Nephron progenitor cell (in vitro differentiated cells): ENCODE measurements at regions not wholly inside any gene's neighbourhood (a gene's known extent, or its start where the extent isn't known, plus 50 kb on each side); places are given as distances from the start of the nearest gene placed in this dataset.

Source experiments
- DNase-seq: peaks from one replicate; pipeline ENCODE4 v3.0.0; 2021
- H3K27ac Mint-ChIP-seq: 2 replicates; pipeline ENCODE4 v1.8.0; 2021; ENCODE audit warnings: mild to moderate bottlenecking, moderate library complexity, mixed read lengths
- H3K27me3 Mint-ChIP-seq: 2 replicates; pipeline ENCODE4 v1.8.0; 2021; ENCODE audit warnings: mild to moderate bottlenecking, low read depth, mixed read lengths; ENCODE audit not compliant: poor library complexity
- H3K36me3 Mint-ChIP-seq: 2 replicates; pipeline ENCODE4 v1.8.0; 2021; ENCODE audit warnings: low read depth, mixed read lengths
- H3K4me1 Mint-ChIP-seq: 2 replicates; pipeline ENCODE4 v1.8.0; 2021; ENCODE audit warnings: mixed read lengths
- H3K4me3 Mint-ChIP-seq: 2 replicates; pipeline ENCODE4 v1.8.0; 2021; ENCODE audit warnings: mild to moderate bottlenecking, moderate library complexity, mixed read lengths
- H3K9me3 Mint-ChIP-seq: 2 replicates; pipeline ENCODE4 v1.8.0; 2021; ENCODE audit warnings: mild to moderate bottlenecking, moderate library complexity, mixed read lengths
- CTCF ChIP-seq: fragments of 200-600 bp; sonication (generic); IDR thresholded peaks from 2 replicates; pipeline ENCODE4 v1.5.0; 2021; ENCODE audit warnings: antibody characterized with exemption

- peaks cover 18% of the 10 kb centered on the region for H3K9me3 Mint-ChIP-seq
- no peak for DNase-seq
- no peaks in the 10 kb centered on the region for H3K36me3 Mint-ChIP-seq
- peaks cover 2% of the 10 kb centered on the region for H3K27me3 Mint-ChIP-seq
- no peak overlapping the region for H3K4me3 Mint-ChIP-seq
- no peak for TF ChIP-seq CTCF
- no peaks in the 10 kb centered on the region for H3K4me1 Mint-ChIP-seq
- H3K27ac Mint-ChIP-seq: no peak overlapping the region
These were observed 194.3 kb upstream of the SMIM21 start for GRCh38 chr18:75621818-75622217.

- DNase-seq: no peak
- Mint-ChIP-seq H3K27ac (no peak overlapping the region), H3K4me3 (no peak overlapping the region), H3K9me3 (peaks cover 18% of the 10 kb centered on the region), H3K36me3 (no peaks in the 10 kb centered on the region), H3K27me3 (no peaks in the 10 kb centered on the region), H3K4me1 (peaks cover 7% of the 10 kb centered on the region)
- TF ChIP-seq CTCF: no peak
These were observed 190.6 kb upstream of the SMIM21 start for GRCh38 chr18:75618146-75618545.

DNA sequence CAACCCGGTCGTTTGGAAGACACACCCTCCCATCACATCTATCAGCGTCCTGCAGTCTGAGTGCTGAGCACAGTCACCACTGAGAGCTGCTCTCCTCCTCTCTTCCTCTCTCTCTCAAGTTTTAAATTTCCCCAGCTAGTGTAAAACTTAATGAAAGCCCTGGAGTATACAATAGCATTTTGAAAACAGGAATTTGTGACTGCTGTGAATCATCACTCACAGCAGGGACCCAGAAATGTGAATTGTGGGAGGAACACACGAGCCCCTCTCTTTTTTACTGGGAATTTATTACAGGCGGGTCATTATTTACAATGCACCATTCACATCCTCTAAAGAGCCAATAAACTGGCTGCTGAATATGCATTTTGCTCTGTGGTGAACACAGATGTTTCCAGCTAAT lies 185.0 kb upstream of the SMIM21 start:
- no peak for DNase-seq
- Mint-ChIP-seq H3K36me3 (no peaks in the 10 kb centered on the region), H3K27me3 (no peaks in the 10 kb centered on the region), H3K9me3 (no peaks in the 10 kb centered on the region), H3K4me3 (peak overlapping the region; percentile 41), H3K27ac (peak overlapping the region; percentile 33), H3K4me1 (peaks cover 22% of the 10 kb centered on the region)
- TF ChIP-seq CTCF: no peak

GRCh38 chr18:75607701-75608100 lies 180.2 kb upstream of the SMIM21 start:
- no peak overlapping the region for H3K4me3 Mint-ChIP-seq
- no peak for TF ChIP-seq CTCF
- no peak for DNase-seq
- H3K27ac Mint-ChIP-seq: no peak overlapping the region
- peaks cover 16% of the 10 kb centered on the region for H3K4me1 Mint-ChIP-seq
- no peaks in the 10 kb centered on the region for H3K36me3 Mint-ChIP-seq
- H3K27me3 Mint-ChIP-seq: no peaks in the 10 kb centered on the region
- H3K9me3 Mint-ChIP-seq: peaks cover 5% of the 10 kb centered on the region

- no peak overlapping the region for H3K27ac Mint-ChIP-seq
- no peak overlapping the region for H3K4me3 Mint-ChIP-seq
- H3K4me1 Mint-ChIP-seq: no peaks in the 10 kb centered on the region
- no peak for TF ChIP-seq CTCF
- H3K9me3 Mint-ChIP-seq: peaks cover 71% of the 10 kb centered on the region
- H3K36me3 Mint-ChIP-seq: peaks cover 22% of the 10 kb centered on the region
- DNase-seq: no peak
- H3K27me3 Mint-ChIP-seq: peaks cover 4% of the 10 kb centered on the region
These were observed 165.0 kb upstream of the SMIM21 start for GRCh38 chr18:75592527-75592926.

DNA sequence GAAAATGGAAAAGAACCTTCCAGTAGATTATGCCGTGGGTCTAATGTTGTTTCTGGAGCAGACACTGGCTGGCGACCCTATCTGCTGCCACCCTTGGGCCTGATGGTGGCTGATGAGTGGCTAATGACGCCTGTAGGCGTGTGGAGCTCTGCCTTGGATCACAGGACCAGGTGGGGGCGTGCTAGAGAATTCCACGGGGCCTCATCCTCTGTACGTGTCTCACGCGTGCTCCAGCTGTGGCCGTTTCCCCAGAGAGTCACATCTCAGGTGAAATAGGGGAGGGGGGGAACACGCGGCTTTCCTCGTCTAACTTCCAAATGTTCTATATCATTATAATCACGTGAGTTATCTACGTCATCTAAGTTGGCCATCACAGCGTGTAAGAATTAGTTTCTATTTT lies 160.9 kb upstream of the SMIM21 start:
- Mint-ChIP-seq H3K9me3 (peaks cover 53% of the 10 kb centered on the region), H3K27me3 (peaks cover 7% of the 10 kb centered on the region), H3K36me3 (peaks cover 16% of the 10 kb centered on the region), H3K4me3 (no peak overlapping the region), H3K4me1 (no peaks in the 10 kb centered on the region), H3K27ac (no peak overlapping the region)
- no peak for DNase-seq
- TF ChIP-seq CTCF: no peak
